ENCODE measurements at regions not wholly inside any gene's neighbourhood (a gene's known extent, or its start where the extent isn't known, plus 50 kb on each side); places are given as distances from the start of the nearest gene placed in this dataset.

DNA sequence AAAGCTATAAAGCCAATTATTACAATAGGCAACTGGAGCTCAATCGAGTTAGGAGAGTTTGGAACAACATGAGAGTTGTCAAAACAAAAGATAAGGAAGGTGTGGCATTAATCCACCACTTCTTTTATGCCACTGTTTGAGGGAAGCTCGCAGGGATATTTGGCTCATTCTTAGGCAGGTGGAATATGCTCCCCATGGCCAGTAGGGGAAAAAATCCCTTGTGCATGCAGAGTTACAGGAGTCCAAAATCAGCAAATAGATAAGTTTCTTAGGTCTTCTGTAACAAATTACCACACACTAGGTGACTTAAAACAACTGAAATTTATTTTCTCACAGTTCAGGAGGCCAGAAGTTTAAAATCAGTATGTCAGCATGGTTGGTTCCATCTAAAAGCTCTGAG is 135.4 kb upstream of the SYNPR start:
- Mint-ChIP-seq H3K9me3 (ENCODE audit: unreplicated experiment) (no peaks in the 10 kb centered on the region), H3K4me1 (ENCODE audit: low read depth, unreplicated experiment) (no peaks in the 10 kb centered on the region), H3K36me3 (ENCODE audit: low read depth, unreplicated experiment) (no peaks in the 10 kb centered on the region), H3K27me3 (ENCODE audit: low read depth, unreplicated experiment) (peaks cover 3% of the 10 kb centered on the region), H3K4me3 (ENCODE audit: unreplicated experiment) (no peak overlapping the region), H3K27ac (ENCODE audit: unreplicated experiment) (no peak overlapping the region)
- Histone ChIP-seq H3K4me1 (ENCODE audit: insufficient read depth, low read length) (no peaks in the 10 kb centered on the region), H3K79me2 (ENCODE audit: insufficient read depth, low read length) (no peaks in the 10 kb centered on the region), H3K36me3 (ENCODE audit: insufficient read depth, low read length) (no peaks in the 10 kb centered on the region), H3K27me3 (ENCODE audit: insufficient read depth, low read length) (no peaks in the 10 kb centered on the region), H3K9me3 (ENCODE audit: insufficient read depth, low read depth, low read length) (no peaks in the 10 kb centered on the region), H3K4me2 (ENCODE audit: low read length) (no peak overlapping the region), H3K27ac (ENCODE audit: low read depth, low read length) (no peak overlapping the region), H4K20me1 (ENCODE audit: insufficient read depth, low read length) (no peaks in the 10 kb centered on the region), H2AFZ (ENCODE audit: low read depth, low read length) (no peak overlapping the region), H3K9ac (ENCODE audit: low read length) (no peak overlapping the region), H3K4me3 (ENCODE audit: insufficient read depth, low read depth, low read length) (no peak overlapping the region)
- DNase-seq (ENCODE audit: low read depth) (no peak), FAIRE-seq (no peak)
- no peak for TF ChIP-seq EZH2 (IDR thresholded peaks at IDR 0.05; ENCODE audit: insufficient read depth, low read length)
- TF ChIP-seq, protein P1, sequence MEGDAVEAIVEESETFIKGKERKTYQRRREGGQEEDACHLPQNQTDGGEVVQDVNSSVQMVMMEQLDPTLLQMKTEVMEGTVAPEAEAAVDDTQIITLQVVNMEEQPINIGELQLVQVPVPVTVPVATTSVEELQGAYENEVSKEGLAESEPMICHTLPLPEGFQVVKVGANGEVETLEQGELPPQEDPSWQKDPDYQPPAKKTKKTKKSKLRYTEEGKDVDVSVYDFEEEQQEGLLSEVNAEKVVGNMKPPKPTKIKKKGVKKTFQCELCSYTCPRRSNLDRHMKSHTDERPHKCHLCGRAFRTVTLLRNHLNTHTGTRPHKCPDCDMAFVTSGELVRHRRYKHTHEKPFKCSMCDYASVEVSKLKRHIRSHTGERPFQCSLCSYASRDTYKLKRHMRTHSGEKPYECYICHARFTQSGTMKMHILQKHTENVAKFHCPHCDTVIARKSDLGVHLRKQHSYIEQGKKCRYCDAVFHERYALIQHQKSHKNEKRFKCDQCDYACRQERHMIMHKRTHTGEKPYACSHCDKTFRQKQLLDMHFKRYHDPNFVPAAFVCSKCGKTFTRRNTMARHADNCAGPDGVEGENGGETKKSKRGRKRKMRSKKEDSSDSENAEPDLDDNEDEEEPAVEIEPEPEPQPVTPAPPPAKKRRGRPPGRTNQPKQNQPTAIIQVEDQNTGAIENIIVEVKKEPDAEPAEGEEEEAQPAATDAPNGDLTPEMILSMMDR (IDR thresholded peaks at IDR 0.05; ENCODE audit: insufficient read depth, low read depth, low read length), result no peak

DNA sequence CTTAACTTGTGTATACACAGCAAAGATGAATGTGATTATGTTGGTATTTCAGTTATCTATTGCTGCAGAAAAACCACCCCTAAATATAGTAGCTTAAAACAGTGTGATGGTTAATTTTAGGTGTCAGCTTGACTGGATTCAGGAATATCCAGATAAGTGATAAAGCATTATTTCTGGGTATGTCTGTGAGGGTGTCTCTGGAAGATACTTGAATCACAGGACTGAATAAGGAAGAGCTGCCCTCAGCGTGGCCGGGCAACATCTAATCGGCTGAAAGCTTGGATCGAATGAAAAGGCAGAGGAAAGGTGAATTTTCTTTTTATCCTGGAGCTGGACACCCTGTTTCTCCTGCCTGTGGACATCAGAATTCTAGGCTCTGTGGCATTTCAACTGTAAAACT is 132.0 kb upstream of the SYNPR start:
- FAIRE-seq (no peak), DNase-seq (ENCODE audit: low read depth) (no peak)
- no peaks in the 10 kb centered on the region for H3K4me1 ChIP-seq (ENCODE audit: insufficient read depth, low read length)
- no peaks in the 10 kb centered on the region for H3K36me3 Mint-ChIP-seq (ENCODE audit: low read depth, unreplicated experiment)
- H3K4me3 ChIP-seq (ENCODE audit: insufficient read depth, low read depth, low read length), result no peak overlapping the region
- no peaks in the 10 kb centered on the region for H3K27me3 ChIP-seq (ENCODE audit: insufficient read depth, low read length)
- no peak overlapping the region for H3K4me3 Mint-ChIP-seq (ENCODE audit: unreplicated experiment)
- no peak overlapping the region for H3K9ac ChIP-seq (ENCODE audit: low read length)
- no peaks in the 10 kb centered on the region for H3K9me3 Mint-ChIP-seq (ENCODE audit: unreplicated experiment)
- H3K27ac Mint-ChIP-seq (ENCODE audit: unreplicated experiment), result no peak overlapping the region
- no peaks in the 10 kb centered on the region for H3K4me1 Mint-ChIP-seq (ENCODE audit: low read depth, unreplicated experiment)
- peaks cover 3% of the 10 kb centered on the region for H3K27me3 Mint-ChIP-seq (ENCODE audit: low read depth, unreplicated experiment)
- no peak overlapping the region for H2AFZ ChIP-seq (ENCODE audit: low read depth, low read length)
- no peak overlapping the region for H3K27ac ChIP-seq (ENCODE audit: low read depth, low read length)
- no peak overlapping the region for H3K4me2 ChIP-seq (ENCODE audit: low read length)
- H3K79me2 ChIP-seq (ENCODE audit: insufficient read depth, low read length), result no peaks in the 10 kb centered on the region
- TF ChIP-seq, protein P1 (IDR thresholded peaks at IDR 0.05; ENCODE audit: insufficient read depth, low read depth, low read length), result no peak
- no peak for TF ChIP-seq EZH2 (IDR thresholded peaks at IDR 0.05; ENCODE audit: insufficient read depth, low read length)
- no peaks in the 10 kb centered on the region for H3K9me3 ChIP-seq (ENCODE audit: insufficient read depth, low read depth, low read length)
- H3K36me3 ChIP-seq (ENCODE audit: insufficient read depth, low read length), result no peaks in the 10 kb centered on the region
- no peaks in the 10 kb centered on the region for H4K20me1 ChIP-seq (ENCODE audit: insufficient read depth, low read length)

DNA sequence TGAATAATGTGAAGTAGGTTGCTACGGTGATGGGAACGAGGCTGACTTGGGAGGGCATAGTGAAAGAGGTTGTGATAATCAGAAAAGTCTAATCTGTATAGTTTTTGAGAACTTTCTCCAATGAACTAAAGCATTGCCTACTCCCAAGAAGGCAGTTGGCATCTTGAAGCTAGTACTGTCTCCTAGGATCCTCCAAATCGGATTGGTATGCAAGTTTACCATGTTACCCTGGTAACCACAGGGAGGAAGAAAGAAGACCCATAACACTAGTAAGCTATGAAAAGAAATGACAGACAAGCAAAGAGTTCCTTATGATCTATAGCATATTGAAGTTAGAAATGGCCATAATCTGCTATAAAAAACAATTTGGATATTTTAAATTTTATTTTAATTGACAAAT is 127.2 kb upstream of the SYNPR start:
- Mint-ChIP-seq H3K9me3 (ENCODE audit: unreplicated experiment) (no peaks in the 10 kb centered on the region), H3K4me1 (ENCODE audit: low read depth, unreplicated experiment) (no peaks in the 10 kb centered on the region), H3K27me3 (ENCODE audit: low read depth, unreplicated experiment) (no peaks in the 10 kb centered on the region), H3K4me3 (ENCODE audit: unreplicated experiment) (no peak overlapping the region), H3K27ac (ENCODE audit: unreplicated experiment) (no peak overlapping the region), H3K36me3 (ENCODE audit: low read depth, unreplicated experiment) (no peaks in the 10 kb centered on the region)
- TF ChIP-seq, protein P1 (IDR thresholded peaks at IDR 0.05; ENCODE audit: insufficient read depth, low read depth, low read length), result no peak
- no peak for TF ChIP-seq EZH2 (IDR thresholded peaks at IDR 0.05; ENCODE audit: insufficient read depth, low read length)
- no peaks in the 10 kb centered on the region for H3K36me3 ChIP-seq (ENCODE audit: insufficient read depth, low read length)
- H2AFZ ChIP-seq (ENCODE audit: low read depth, low read length), result no peak overlapping the region
- H3K4me1 ChIP-seq (ENCODE audit: insufficient read depth, low read length), result no peaks in the 10 kb centered on the region
- H3K4me2 ChIP-seq (ENCODE audit: low read length), result no peak overlapping the region
- H3K27ac ChIP-seq (ENCODE audit: low read depth, low read length), result no peak overlapping the region
- no peak overlapping the region for H3K4me3 ChIP-seq (ENCODE audit: insufficient read depth, low read depth, low read length)
- no peak for FAIRE-seq
- no peaks in the 10 kb centered on the region for H3K79me2 ChIP-seq (ENCODE audit: insufficient read depth, low read length)
- no peaks in the 10 kb centered on the region for H3K27me3 ChIP-seq (ENCODE audit: insufficient read depth, low read length)
- no peaks in the 10 kb centered on the region for H3K9me3 ChIP-seq (ENCODE audit: insufficient read depth, low read depth, low read length)
- H3K9ac ChIP-seq (ENCODE audit: low read length), result no peak overlapping the region
- no peak for DNase-seq (ENCODE audit: low read depth)
- H4K20me1 ChIP-seq (ENCODE audit: insufficient read depth, low read length), result no peaks in the 10 kb centered on the region
